IPS-NIHi7 (cell line): ENCODE measurements at regions not wholly inside any gene's neighbourhood (a gene's known extent, or its start where the extent isn't known, plus 50 kb on each side); places are given as distances from the start of the nearest gene placed in this dataset.

Source experiments
- DNase-seq: peaks from one replicate; pipeline ENCODE4 v3.0.0; 2012; ENCODE audit warnings: mixed read lengths; ENCODE audit errors: extremely low spot score

DNA sequence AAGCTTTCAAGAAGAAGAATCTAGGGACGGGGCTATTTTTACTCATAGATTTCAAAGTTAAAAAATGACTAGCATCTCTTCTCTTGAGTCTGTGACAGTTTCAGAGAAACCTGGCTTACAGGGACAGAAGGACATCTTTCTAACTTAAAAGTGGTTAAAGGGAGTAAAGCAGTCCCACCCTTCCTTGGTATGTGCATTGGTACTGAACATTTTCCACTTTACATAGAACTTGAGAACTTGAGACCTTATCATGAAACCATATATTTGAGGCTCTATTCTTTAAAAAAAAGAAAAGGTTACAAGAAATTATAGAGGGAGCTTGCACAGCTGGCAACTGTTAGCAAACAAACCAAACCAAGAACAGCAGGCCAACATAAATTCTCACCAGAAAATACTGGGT is 73.4 kb upstream of the GAREM1 start:
- DNase-seq = no peak

DNA sequence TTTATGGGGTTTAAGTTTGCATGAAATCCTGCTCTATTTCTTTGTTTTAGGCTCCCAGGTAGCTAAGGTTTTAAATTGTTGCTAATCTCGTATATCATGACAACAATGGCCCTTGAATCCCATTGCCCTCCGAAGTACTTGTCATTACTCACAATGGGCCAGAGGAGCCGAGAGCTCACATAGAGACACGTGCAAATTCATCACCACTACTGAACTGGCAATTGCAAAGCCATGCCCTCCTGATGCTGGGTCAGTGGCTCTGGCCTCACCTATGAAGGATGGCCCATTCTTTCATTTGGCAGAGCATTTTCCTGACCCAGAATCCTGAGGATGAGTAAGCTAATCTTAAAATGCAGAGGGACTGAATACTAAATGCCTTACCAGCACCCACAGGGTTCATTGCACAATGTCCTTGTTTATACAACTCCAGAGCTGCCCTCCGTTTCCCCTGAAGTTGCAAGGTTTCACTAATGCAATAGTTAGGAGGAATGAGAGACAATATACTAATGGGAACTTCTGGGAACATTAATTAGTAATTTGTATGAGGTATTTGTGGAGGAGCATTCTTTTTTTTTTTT is 71.6 kb upstream of the GAREM1 start:
- peak; percentile 8 for DNase-seq

DNA sequence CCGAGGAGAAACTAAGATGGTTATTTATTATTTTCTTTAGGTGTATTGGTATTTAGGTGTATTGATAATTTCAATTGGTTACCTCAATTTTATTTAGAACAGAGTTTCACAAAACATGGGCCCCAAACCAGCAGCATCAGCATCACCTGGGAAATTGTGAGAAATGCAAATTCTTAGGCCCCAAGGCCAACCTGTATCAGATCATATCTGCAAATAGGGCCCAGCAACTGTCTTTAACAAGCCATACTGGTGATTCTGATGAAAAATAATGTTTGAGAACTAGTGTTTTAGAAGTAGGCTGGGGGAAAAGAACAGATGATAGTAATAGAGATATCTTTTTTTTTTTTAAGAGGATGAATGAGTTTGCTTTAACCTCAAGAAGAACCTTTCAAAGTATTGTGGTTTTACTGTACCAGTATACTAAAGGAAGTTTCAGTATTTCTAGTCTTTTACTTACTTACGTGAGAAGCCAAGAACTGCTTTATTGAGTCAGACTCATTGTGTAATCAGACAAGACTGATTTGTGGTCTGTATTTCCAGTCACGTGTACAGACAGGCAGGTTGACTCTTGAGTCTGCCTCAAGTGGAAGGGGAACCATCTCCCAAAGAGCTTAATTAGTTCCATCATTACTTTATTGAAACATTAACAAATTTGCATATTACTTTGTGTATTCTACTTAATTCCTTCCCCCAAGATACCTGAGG is 60.4 kb upstream of the GAREM1 start:
- no peak for DNase-seq

DNA sequence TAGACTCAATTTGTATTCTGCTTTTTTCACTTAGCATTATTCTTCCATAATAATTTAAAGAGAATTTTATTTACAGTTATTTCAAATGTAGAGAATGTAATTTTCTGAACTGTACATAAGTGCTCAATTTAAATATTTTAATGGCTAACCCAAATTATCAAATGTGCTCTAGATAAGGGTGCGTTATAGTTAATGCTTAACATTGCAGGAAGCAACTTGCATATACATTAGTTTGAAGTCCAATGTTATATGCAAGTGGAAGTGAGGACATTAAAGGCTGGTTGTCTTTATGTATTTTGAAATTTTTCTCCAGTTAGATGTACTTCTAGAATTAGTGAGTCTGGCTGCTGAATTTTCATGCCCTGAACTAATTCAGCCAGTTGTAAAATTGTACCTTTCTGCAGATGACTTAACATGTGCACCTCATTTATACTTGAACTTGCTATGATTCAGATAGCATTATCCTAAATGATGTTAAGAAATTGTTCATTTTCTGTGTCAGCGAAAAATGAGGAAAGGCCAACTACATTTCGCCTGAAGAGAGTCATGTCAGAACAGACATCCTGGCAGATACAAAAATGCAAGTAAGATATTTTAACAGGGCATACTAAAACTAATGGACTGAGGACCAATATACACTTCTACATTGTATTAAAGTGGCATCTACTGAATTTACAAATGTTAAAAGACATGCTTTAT is 59.2 kb upstream of the GAREM1 start:
- DNase-seq = no peak

DNA sequence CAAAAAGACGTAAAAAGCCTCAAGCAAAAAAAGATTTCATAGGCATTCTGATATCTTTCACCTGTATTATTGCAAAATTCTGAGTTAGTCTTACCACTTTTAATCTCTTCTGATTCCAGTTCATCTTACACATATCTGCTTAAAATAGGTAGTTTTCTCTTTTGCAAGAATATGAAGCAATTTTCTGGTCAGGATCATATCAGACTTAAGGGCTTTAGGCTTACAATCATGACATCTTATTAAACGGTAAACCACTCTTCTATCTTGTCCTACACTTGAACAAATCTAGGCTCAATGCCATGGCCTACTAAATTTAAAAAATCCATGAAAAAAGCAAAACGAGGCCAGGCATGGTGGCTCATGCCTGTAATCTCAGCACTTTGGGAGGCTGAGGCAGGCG is 50.1 kb upstream of the GAREM1 start:
- DNase-seq = no peak
